ENCODE measurements at regions not wholly inside any gene's neighbourhood (a gene's known extent, or its start where the extent isn't known, plus 50 kb on each side); places are given as distances from the start of the nearest gene placed in this dataset.
"Not testable (repeated sequence)": the region's sequence is repeated elsewhere in the genome, so short reads cannot be mapped to it uniquely, and the experiment has no call there.

DNA sequence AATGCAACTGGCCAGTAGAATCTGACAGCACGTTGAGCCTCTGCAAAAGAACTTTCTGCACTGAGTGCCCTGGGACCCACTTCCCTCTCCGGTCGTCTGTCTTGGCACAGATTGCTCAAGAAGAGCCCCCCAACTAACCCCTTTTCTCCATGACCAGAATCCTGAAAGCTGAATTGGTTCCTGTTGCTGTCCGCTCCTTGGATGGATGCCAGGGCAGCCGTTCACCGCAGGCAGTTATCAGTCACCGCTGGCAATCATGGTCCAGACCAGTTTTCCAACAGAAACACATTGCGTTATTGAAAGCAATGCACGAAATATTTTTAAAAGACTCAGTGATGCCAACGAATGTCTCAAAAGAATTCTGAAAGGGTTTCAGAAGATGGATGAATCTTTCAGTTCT lies 733.7 kb upstream of the FRG1 start:
- DNase-seq: no peak

GRCh38 chr4:189207872-189208271 lies 732.8 kb upstream of the FRG1 start:
- DNase-seq: no peak

DNA sequence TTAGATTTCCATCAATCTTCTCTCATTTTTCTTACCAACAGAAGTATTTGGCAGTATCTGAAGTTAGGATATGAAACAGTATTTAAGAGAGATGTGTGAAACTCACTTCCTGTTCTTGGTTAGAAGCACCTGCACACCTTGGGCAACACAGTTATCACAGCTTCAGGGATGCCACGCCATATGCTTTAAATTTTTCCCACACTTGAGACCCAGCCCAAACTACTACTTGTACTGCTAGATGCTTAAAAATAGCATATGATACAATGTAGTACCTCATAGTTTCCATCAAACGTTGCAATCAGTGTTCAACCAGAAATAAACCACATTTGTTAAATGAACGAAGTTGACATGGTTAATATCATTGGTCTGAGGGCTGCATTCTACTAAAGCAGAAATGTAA lies 725.1 kb upstream of the FRG1 start:
- no peak for DNase-seq

DNA sequence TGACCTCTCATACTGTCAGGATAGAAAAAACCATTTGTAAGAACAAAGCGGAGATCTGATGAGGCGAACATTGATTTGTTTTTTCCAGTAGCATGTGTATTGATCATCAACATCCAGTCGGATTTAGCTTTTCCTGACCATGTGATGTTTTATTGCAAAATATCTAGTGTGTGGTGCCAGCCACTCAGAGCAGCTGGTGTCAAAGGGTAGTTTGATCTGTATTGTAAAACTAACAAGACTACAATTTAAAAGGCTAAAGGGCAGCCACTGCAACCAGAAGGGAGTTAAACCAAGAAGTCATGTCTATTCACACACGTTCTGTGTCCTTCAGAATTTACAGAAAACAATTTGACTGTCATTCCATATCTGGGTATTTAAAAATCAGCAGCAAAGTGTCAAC lies 719.0 kb upstream of the FRG1 start:
- DNase-seq: no peak

DNA sequence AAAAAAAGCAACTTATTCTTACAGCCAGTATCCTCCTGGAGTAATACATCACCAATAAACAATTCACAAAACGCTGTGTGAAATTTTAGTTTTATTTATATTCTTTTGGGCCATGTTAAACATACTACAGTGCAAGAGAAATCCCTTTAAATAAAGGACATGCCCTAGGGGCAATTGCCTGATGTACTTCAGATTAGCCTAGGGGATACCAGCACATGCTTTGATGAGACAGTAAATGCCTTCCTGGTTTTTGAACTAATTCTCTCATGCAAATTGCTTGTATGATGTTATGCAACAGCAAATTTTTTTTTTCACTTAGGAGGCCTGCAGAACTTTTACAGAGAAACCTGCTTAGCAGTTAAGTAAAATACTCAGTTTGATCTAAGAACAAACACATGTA lies 711.9 kb upstream of the FRG1 start:
- no peak for DNase-seq

GRCh38 chr4:189232274-189232673 lies 708.4 kb upstream of the FRG1 start:
- DNase-seq: no peak

- DNase-seq: not testable (repeated sequence)
Measured at GRCh38 chr4:189233754-189234153, 706.9 kb upstream of the FRG1 start.

GRCh38 chr4:189234948-189235347 lies 705.7 kb upstream of the FRG1 start:
- DNase-seq: not testable (repeated sequence)

GRCh38 chr4:189235599-189235998 lies 705.1 kb upstream of the FRG1 start:
- DNase-seq: no peak

DNA sequence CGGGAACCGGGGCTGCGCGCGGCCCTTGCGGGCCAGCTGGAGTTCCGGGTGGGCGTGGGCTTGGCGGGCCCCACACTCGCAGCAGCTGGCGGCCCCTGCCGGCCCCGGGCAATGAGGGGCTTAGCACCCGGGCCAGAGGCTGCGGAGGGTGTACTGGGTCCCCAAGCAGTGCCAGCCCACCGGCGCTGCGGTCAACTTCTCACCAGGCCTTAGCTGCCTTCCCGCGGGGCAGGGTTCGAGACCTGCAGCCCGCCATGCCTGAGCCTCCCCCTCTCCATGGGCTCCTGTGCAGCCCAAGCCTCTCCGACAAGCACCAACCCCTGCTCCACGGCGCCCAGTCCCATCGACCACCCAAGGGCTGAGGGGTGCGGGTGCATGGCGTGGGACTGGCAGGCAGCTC lies 704.4 kb upstream of the FRG1 start:
- DNase-seq: not testable (repeated sequence)

DNA sequence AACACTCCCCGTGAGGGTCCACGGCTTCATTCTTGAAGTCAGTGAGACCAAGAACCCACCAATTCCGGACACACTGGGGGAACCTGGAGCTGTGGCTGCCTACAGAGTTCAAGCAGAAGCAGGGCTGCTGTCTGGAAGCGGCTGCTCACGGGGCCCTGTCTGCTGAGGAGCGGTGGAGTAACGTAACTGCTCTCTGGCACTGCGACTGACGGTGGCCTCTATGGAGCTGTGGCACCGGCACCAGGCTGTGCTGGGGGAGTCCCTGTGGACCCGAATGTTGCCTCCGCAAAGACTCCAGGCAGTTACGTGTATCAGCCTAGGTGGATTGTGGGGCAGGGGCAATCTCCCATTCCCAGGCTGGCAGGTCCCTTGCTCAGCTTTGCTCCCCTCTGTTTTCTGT lies 703.3 kb upstream of the FRG1 start:
- no peak for DNase-seq

GRCh38 chr4:189255636-189256035 lies 685.0 kb upstream of the FRG1 start:
- DNase-seq: no peak

- DNase-seq: no peak
Measured at GRCh38 chr4:189261475-189261874, 679.2 kb upstream of the FRG1 start.

DNA sequence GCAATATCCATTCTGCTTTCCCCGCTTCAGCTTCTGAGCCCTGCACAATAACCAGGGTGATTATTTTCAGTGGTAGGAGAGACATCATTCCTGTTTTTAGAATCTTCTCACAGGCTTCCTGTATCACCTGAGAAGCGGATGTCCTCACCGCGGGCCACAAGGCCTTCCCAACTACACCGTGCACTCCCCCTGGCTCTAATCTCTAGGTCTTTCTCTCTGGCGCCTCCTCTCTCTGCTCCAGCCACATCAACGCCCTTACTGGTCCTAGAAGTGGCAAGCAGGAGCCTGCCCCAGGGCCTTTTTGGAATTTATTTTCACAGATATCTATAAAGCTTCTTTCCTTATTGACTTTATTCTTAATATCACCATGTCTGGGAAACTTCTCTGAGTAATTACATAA lies 675.2 kb upstream of the FRG1 start:
- no peak for DNase-seq

DNA sequence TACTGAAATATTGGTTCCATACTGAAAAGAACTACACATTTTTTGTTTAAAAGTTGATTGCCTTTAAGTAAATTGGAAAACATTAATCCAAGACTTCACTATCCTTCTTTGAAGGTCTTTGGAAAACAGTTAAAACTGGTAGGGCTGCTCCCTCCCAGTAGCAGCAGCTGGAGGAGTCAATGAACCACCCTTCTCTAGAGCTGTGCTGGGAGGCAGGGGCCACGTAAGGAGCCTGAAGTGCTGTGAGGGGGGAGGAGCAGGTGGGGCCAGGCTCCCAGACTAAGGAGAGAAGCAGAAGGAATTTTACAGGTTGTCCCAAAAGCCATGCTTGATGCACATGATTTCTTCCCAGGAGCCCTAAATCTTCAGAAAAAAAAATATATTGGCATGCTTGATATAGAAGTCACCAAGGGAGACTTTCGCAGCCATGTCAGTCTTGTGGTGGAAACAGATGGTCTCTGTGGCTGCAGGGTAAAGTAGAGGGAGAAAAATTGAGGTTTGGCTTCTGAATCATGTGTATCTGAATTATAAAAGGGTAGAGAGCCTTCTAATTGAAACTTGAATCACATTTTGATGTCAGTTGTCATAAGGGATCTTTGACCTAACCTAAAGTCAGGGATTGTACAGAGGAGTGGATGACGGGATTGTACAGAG lies 673.2 kb upstream of the FRG1 start:
- no peak for DNase-seq

DNA sequence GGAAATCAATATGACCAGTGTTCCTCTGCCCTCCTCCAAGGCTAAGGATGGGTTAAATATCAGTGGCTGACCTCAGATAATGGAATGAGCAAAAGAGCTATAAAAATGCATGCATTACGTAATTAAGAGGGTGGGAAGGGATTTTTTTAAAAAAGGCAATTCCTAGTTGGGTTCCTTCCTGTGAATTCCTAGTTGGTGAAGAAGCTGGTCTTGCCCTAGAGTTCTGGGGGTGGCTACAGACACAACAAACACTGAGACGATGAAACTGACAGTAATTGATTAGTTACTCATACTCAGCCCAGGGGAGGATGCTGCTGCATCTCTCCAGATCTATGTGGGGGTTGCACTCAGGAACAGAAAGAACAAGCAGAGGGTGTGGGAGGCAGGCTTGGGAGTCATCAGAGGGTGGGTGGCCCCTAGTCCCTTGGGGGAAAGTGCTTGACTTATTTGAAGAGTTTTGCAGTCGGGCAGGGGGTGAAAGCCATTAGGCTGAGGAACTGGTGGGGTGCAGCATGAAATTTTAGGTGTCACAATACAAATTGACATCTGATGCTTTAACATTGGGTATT lies 662.0 kb upstream of the FRG1 start:
- no peak for DNase-seq

GRCh38 chr4:189279188-189279587 lies 661.5 kb upstream of the FRG1 start:
- no peak for DNase-seq

DNA sequence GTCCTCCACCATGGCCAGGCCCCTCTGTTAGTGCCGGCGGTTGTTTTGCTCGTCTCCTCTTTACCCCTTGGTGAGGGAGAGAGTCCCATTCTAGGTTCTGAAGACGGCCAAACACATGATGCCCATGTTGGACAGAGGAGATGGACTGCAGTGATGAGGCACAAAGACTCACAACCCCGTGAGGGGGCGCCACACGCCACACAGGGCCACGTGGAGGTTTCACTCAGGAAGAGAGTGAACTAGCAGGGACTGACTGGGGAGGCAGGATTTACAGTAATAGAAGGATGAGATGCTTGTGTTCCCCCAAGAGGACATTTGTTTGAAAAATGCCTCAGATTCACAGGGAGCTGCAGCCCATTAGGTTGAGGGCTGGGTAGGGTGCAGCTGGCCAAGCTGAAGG lies 655.3 kb upstream of the FRG1 start:
- no peak for DNase-seq

GRCh38 chr4:189291939-189292338 lies 648.7 kb upstream of the FRG1 start:
- no peak for DNase-seq

GRCh38 chr4:189293459-189293858 lies 647.2 kb upstream of the FRG1 start:
- no peak for DNase-seq

GRCh38 chr4:189294574-189294973 lies 646.1 kb upstream of the FRG1 start:
- no peak for DNase-seq

- DNase-seq: no peak
Measured at GRCh38 chr4:189299706-189300105, 641.0 kb upstream of the FRG1 start.

DNA sequence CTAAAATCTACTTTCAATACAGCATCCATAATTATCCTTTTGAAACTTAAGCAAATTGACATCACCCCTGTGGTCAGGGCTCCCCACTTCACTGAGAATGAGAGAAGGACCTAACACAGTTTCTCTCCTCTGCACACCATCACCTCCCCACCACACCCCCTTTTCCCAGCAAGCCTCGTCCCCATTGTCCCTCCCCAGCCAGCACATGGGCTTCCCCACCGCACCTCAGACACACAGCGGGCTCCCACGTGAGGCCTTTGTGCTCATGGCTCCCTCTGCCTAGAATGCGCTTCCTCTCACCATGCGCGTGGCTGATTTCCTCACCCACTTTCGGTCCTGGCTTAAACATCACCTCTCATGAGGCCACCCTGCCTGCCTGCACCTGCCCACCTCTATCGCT lies 639.0 kb upstream of the FRG1 start:
- DNase-seq: no peak

GRCh38 chr4:189302719-189303118 lies 638.0 kb upstream of the FRG1 start:
- no peak for DNase-seq

DNA sequence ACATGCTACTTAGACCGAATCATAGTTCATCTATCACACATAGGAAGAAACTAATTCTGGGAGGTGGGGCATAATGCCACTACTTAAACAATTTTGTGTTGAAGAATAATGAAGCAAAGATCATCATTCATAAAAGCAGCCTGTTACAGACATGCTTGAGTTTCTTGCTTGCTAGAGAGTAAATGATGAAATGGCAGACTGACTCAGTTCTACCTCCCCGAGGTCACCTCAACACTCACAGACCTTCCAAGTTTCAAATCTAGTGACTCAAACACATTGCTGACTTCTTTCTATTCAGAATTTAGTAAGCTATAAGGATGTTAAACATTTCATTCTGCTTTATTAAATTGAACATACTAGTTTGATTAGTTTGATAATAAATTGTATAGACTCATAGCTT lies 636.5 kb upstream of the FRG1 start:
- no peak for DNase-seq

Measured in CD4-positive, alpha-beta T cell treated with Interleukin-17A for 4 hours (primary cell).